ENCODE measurements at regions not wholly inside any gene's neighbourhood (a gene's known extent, or its start where the extent isn't known, plus 50 kb on each side); places are given as distances from the start of the nearest gene placed in this dataset.
"Not testable (repeated sequence)": the region's sequence is repeated elsewhere in the genome, so short reads cannot be mapped to it uniquely, and the experiment has no call there.

- not testable (repeated sequence) for TF ChIP-seq CTCF, POLR2A (IDR thresholded peaks at IDR 0.05)
Observed at GRCh38 chr15:99791881-99792807, 58.9 kb upstream of the LYSMD4 start.

All from esophagus squamous epithelium (tissue), 4 donors.